HepG2 (cell line): ENCODE measurements at regions not wholly inside any gene's neighbourhood (a gene's known extent, or its start where the extent isn't known, plus 50 kb on each side); places are given as distances from the start of the nearest gene placed in this dataset.

Experiments
- CEBPB ChIP-seq: IDR thresholded peaks from 2 replicates; pipeline ENCODE4 v1.6.1; 2011; ENCODE audit warnings: low read depth, low read length, improper control_type of control experiment, borderline replicate concordance
- CHD2 ChIP-seq: IDR thresholded peaks from 2 replicates; pipeline ENCODE4 v1.6.1; 2011; ENCODE audit warnings: low read depth, low read length, improper control_type of control experiment
- CREM ChIP-seq, 2 experiments: sonication (generic) in 1 of 2; formaldehyde crosslinking in 1 of 2; IDR thresholded peaks; 2 replicates each; pipeline versions ENCODE4 v1.4.0 to v1.6.1; 2016 to 2020; ENCODE audit warnings: antibody characterized with exemption in 1 of 2, mild to moderate bottlenecking in 1 of 2, missing genetic modification reagents in 1 of 2
- IKZF1 ChIP-seq: fragments of 450-650 bp; IDR thresholded peaks from 2 replicates; pipeline ENCODE4 v1.7.1; 2016
- MED13 ChIP-seq: sonication (generic); formaldehyde crosslinking; IDR thresholded peaks from 2 replicates; pipeline ENCODE4 v1.5.0; 2020; ENCODE audit warnings: missing genetic modification reagents
- ZNF460 ChIP-seq: sonication (generic); formaldehyde crosslinking; IDR thresholded peaks from 2 replicates; pipeline ENCODE4 v1.5.1; 2020; ENCODE audit warnings: missing genetic modification reagents, mild to moderate bottlenecking, borderline replicate concordance
- TF ChIP-seq, protein P1 (sequence below): sonication (generic); formaldehyde crosslinking; IDR thresholded peaks from 2 replicates; pipeline ENCODE4 v1.8.1; 2022; ENCODE audit warnings: low read depth, mild to moderate bottlenecking, missing genetic modification reagents
- TF ChIP-seq, protein P2 (sequence below): conservative IDR thresholded peaks from 2 replicates; pipeline ENCODE4 v1.6.1; 2018; ENCODE audit warnings: missing genetic modification reagents

DNA sequence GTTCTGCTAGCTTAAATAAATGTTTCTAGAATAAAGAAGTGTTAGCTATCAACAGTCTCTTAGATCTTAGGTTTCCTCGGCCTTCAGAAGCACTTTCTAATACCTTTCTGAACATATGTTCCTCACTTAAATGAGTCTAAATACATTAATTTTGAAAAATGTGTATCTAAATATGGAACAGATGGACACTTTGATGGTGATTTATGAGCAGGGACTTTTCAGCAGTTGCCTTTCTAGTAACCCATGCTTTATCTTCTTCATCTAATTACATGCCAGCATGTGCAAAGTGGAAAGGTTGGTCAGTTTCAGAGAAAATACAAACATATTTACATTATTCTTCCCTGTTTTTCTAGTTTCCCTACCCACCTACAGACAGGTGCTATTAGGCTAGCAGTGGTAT lies 797.0 kb upstream of the CHAC2 start:
- TF ChIP-seq MED13 (CRISPR knock-in tag) (no peak), IKZF1 (no peak), CREM (IDR thresholded peaks at IDR 0.05) (no peak), CREM (CRISPR knock-in tag; IDR thresholded peaks at IDR 0.05) (no peak), CHD2 (no peak), ZNF460 (no peak), CEBPB (no peak)
- TF ChIP-seq, protein P1, sequence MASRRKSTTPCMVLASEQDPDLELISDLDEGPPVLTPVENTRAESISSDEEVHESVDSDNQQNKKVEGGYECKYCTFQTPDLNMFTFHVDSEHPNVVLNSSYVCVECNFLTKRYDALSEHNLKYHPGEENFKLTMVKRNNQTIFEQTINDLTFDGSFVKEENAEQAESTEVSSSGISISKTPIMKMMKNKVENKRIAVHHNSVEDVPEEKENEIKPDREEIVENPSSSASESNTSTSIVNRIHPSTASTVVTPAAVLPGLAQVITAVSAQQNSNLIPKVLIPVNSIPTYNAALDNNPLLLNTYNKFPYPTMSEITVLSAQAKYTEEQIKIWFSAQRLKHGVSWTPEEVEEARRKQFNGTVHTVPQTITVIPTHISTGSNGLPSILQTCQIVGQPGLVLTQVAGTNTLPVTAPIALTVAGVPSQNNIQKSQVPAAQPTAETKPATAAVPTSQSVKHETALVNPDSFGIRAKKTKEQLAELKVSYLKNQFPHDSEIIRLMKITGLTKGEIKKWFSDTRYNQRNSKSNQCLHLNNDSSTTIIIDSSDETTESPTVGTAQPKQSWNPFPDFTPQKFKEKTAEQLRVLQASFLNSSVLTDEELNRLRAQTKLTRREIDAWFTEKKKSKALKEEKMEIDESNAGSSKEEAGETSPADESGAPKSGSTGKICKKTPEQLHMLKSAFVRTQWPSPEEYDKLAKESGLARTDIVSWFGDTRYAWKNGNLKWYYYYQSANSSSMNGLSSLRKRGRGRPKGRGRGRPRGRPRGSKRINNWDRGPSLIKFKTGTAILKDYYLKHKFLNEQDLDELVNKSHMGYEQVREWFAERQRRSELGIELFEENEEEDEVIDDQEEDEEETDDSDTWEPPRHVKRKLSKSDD: no peak
- TF ChIP-seq, protein P2, sequence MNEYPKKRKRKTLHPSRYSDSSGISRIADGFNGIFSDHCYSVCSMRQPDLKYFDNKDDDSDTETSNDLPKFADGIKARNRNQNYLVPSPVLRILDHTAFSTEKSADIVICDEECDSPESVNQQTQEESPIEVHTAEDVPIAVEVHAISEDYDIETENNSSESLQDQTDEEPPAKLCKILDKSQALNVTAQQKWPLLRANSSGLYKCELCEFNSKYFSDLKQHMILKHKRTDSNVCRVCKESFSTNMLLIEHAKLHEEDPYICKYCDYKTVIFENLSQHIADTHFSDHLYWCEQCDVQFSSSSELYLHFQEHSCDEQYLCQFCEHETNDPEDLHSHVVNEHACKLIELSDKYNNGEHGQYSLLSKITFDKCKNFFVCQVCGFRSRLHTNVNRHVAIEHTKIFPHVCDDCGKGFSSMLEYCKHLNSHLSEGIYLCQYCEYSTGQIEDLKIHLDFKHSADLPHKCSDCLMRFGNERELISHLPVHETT (CRISPR knock-in tag): no peak
